Fibroblast of mammary gland (primary cell): ENCODE measurements at regions not wholly inside any gene's neighbourhood (a gene's known extent, or its start where the extent isn't known, plus 50 kb on each side); places are given as distances from the start of the nearest gene placed in this dataset.
A peak's percentile ranks its signal among the peaks of the same experiment; 100 is the strongest.
"Not testable (repeated sequence)": the region's sequence is repeated elsewhere in the genome, so short reads cannot be mapped to it uniquely, and the experiment has no call there.

Source experiments
- DNase-seq: peaks from one replicate; pipeline ENCODE4 v3.0.0-alpha.2; 2010; ENCODE audit warnings: low read depth
- H3K4me3 ChIP-seq: 2 replicates; pipeline ENCODE4 v1.5.1; 2011; ENCODE audit warnings: low read depth, mild to moderate bottlenecking, low read length, moderate library complexity; ENCODE audit not compliant: control insufficient read depth
- CTCF ChIP-seq: conservative IDR thresholded peaks from 2 replicates; pipeline ENCODE4 v1.5.1; 2011; ENCODE audit warnings: low read depth, low read length, inconsistent platforms; ENCODE audit not compliant: control insufficient read depth, insufficient read depth

- no peak overlapping the region for H3K4me3 ChIP-seq
- DNase-seq: no peak
- no peak for TF ChIP-seq CTCF
These were observed 268.8 kb upstream of the BTG1 start for GRCh38 chr12:92414170-92415070.

GRCh38 chr12:92413286-92413685 lies 267.6 kb upstream of the BTG1 start:
- no peak for TF ChIP-seq CTCF
- DNase-seq: no peak
- H3K4me3 ChIP-seq: no peak overlapping the region

- H3K4me3 ChIP-seq: no peak overlapping the region
- no peak for DNase-seq
- TF ChIP-seq CTCF: no peak
These were observed 267.2 kb upstream of the BTG1 start for GRCh38 chr12:92412856-92413255.

DNA sequence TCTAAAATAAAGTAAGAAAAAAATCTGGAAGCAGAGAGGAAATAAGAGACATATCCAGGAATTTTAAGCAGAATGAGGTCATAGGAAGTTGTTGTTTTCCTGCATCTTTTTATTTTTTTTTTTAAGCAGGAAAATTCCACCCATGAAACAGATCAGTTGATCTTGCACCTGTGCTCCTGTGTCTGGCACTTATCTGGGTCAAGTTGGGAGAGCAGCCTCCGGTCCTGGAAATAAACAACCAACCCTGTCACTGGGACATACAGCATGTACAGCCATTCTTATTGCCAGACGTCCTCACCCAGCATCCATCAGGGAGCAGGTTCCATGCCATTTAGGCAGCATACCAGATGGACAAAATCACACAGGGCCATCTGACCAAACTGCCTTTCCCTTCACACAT lies 266.0 kb upstream of the BTG1 start:
- H3K4me3 ChIP-seq: no peak overlapping the region
- no peak for TF ChIP-seq CTCF
- no peak for DNase-seq

GRCh38 chr12:92408072-92408900 lies 262.6 kb upstream of the BTG1 start:
- peak; percentile 53 for TF ChIP-seq CTCF
- peak; percentile 50 for DNase-seq

DNA sequence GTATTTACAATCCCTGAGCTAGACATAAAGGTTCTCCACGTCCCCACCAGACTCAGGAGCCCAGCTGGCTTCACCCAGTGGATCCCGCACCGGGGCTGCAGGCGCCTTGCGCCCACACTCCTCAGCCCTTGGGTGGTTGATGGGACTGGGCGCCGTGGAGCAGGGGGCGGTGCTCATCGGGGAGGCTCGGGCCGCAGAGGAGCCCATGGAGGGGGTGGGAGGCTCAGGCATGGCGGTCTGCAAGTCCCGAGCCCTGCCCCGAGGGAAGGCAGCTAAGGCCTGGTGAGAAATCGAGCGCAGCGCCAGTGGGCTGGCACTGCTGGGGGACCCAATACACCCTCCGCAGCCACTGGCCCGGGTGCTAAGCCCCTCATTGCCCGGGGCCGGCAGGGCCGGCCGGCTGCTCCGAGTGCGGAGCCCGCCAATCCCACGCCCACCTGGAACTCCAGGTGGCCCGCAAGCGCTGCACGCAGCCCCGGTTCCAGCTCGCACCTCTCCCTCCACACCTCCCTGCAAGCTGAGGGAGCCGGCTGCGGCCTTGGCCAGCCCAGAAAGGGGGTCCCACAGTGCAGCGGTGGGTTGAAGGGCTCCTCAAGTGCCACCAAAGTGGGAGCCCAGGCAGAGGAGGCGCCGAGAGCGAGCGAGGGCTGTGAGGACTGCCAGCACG lies 260.9 kb upstream of the BTG1 start:
- not testable (repeated sequence) for H3K4me3 ChIP-seq, DNase-seq

More at GRCh38 chr12:92408072-92408900, 262.6 kb upstream of the BTG1 start:
- H3K4me3 ChIP-seq: no peak overlapping the region

- not testable (repeated sequence) for DNase-seq, H3K4me3 ChIP-seq
These were observed 260.2 kb upstream of the BTG1 start for GRCh38 chr12:92405801-92406251.
